ENCODE measurements at regions not wholly inside any gene's neighbourhood (a gene's known extent, or its start where the extent isn't known, plus 50 kb on each side); places are given as distances from the start of the nearest gene placed in this dataset.
A peak's percentile ranks its signal among the peaks of the same experiment; 100 is the strongest.

- H3K27me3 ChIP-seq: no peaks in the 10 kb centered on the region
- H3K27ac ChIP-seq: no peak overlapping the region
- no peak overlapping the region for H3K4me3 ChIP-seq (ENCODE audit: low read depth in 1 of 2, low read length in 1 of 2)
- no peaks in the 10 kb centered on the region for H3K9me3 ChIP-seq
- peaks cover 5 to 6% of the 10 kb centered on the region in 2 experiments for H3K4me1 ChIP-seq (ENCODE audit: control insufficient read depth in 1 of 2, insufficient read depth in 1 of 2, low read depth in 1 of 2, low read length in 1 of 2)
- no peaks in the 10 kb centered on the region for H3K36me3 ChIP-seq
- no peak for TF ChIP-seq CTCF (IDR thresholded peaks at IDR 0.05)
These were observed 89.6 kb upstream of the FAM9A start for GRCh38 chrX:8890794-8891193.

- Histone ChIP-seq H3K27me3 (no peaks in the 10 kb centered on the region), H3K36me3 (no peaks in the 10 kb centered on the region)
- no peak for TF ChIP-seq CTCF (IDR thresholded peaks at IDR 0.05)
These were observed 85.8 kb upstream of the FAM9A start for GRCh38 chrX:8887004-8887403.

DNA sequence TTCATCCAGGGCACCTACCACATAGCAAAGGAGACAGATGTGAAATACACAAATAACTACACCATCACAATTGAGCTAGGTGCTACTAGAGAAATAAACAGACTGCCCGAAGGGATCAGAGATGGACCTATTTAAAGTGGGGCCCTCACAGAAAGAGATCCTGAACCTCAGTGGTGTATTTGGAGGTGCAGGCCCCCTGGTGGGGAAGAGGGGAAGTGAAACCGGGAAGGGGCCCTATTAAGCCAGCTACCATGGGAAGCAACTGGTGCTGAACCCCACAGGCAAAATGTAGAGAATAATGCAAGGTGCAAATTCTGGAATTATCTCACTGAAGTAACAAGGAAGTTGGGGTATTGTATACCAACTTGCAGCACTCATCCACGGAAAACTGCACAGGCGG is 78.6 kb upstream of the FAM9A start:
- Histone ChIP-seq H3K9me3 (no peaks in the 10 kb centered on the region), H3K27ac (no peak overlapping the region), H3K27me3 (no peaks in the 10 kb centered on the region), H3K4me1 (ENCODE audit: control insufficient read depth in 1 of 2, insufficient read depth in 1 of 2, low read depth in 1 of 2, low read length in 1 of 2) (no peaks in the 10 kb centered on the region), H3K36me3 (no peaks in the 10 kb centered on the region), H3K4me3 (ENCODE audit: low read depth in 1 of 2, low read length in 1 of 2) (no peak overlapping the region)
- peak; percentile 51 for TF ChIP-seq CTCF (IDR thresholded peaks at IDR 0.05)

More at GRCh38 chrX:8887004-8887403, 85.8 kb upstream of the FAM9A start:
- H3K4me3 ChIP-seq (ENCODE audit: low read depth in 1 of 2, low read length in 1 of 2): no peak overlapping the region
- H3K4me1 ChIP-seq (ENCODE audit: control insufficient read depth in 1 of 2, insufficient read depth in 1 of 2, low read depth in 1 of 2, low read length in 1 of 2): peaks cover 9 to 15% of the 10 kb centered on the region in 2 experiments
- H3K9me3 ChIP-seq: no peaks in the 10 kb centered on the region
- no peak overlapping the region for H3K27ac ChIP-seq

DNA sequence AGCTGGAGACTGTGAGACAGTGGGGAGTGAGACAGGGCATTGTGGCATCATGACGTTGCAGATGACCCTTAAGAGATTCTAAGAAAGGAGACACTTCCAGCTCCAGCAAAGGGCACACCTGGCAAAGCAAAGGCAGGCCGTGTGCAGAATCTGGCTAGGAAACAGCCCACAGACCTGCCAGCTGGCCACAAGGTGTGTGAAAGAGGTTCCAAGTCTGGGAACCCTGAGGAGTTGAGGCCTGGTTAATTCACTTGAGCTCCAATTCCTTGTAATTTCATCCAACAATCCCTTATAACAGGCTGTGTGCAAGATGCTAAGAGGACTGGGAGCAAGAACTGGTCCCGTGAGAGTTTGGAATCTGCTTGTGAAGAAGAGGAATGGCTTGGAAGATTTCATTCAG is 72.8 kb upstream of the FAM9A start:
- Histone ChIP-seq H3K4me3 (ENCODE audit: low read depth in 1 of 2, low read length in 1 of 2) (no peak overlapping the region), H3K9me3 (no peaks in the 10 kb centered on the region), H3K4me1 (ENCODE audit: control insufficient read depth in 1 of 2, insufficient read depth in 1 of 2, low read depth in 1 of 2, low read length in 1 of 2) (peaks cover 12% of the 10 kb centered on the region in 2 experiments), H3K27me3 (no peaks in the 10 kb centered on the region), H3K27ac (no peak overlapping the region), H3K36me3 (no peaks in the 10 kb centered on the region)
- no peak for TF ChIP-seq CTCF (IDR thresholded peaks at IDR 0.05)

GRCh38 chrX:8873102-8873501 is 71.9 kb upstream of the FAM9A start:
- no peaks in the 10 kb centered on the region for H3K36me3 ChIP-seq
- H3K9me3 ChIP-seq: no peaks in the 10 kb centered on the region
- H3K4me3 ChIP-seq (ENCODE audit: low read depth in 1 of 2, low read length in 1 of 2): no peak overlapping the region
- H3K27me3 ChIP-seq: no peaks in the 10 kb centered on the region
- H3K4me1 ChIP-seq (ENCODE audit: control insufficient read depth in 1 of 2, insufficient read depth in 1 of 2, low read depth in 1 of 2, low read length in 1 of 2): peaks cover 12% of the 10 kb centered on the region in 2 experiments
- no peak for TF ChIP-seq CTCF (IDR thresholded peaks at IDR 0.05)
- H3K27ac ChIP-seq: no peak overlapping the region

DNA sequence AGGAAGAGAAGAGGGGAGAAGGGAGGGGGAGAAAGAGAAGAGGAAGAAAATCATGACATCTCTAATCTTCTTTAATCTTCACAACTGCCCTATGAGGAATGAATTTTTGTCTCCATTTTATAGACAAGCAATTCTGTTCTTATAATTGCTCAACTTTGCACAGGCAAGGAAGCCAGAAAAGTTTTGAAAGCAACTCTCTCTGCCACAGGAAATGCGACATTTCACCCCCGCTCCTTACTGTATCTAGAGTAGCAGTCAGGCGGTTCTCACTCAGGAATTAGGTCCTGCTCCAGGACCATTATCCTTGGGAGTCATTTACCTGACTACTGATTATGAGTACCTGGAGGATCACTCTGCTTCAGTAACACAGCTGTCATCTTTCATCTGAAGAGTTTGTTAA is 69.2 kb upstream of the FAM9A start:
- H3K4me3 ChIP-seq (ENCODE audit: low read depth in 1 of 2, low read length in 1 of 2): no peak overlapping the region
- no peaks in the 10 kb centered on the region for H3K36me3 ChIP-seq
- TF ChIP-seq CTCF (IDR thresholded peaks at IDR 0.05): no peak
- no peaks in the 10 kb centered on the region for H3K27me3 ChIP-seq
- H3K9me3 ChIP-seq: no peaks in the 10 kb centered on the region
- H3K4me1 ChIP-seq (ENCODE audit: control insufficient read depth in 1 of 2, insufficient read depth in 1 of 2, low read depth in 1 of 2, low read length in 1 of 2): peaks cover 12% of the 10 kb centered on the region in 2 experiments
- no peak overlapping the region for H3K27ac ChIP-seq

All from neutrophil (primary cell).